Nephron progenitor cell (in vitro differentiated cells): ENCODE measurements at regions not wholly inside any gene's neighbourhood (a gene's known extent, or its start where the extent isn't known, plus 50 kb on each side); places are given as distances from the start of the nearest gene placed in this dataset.

ENCODE experiments used
- DNase-seq: peaks from one replicate; pipeline ENCODE4 v3.0.0; 2021
- H3K27ac Mint-ChIP-seq: 2 replicates; pipeline ENCODE4 v1.8.0; 2021; ENCODE audit warnings: mild to moderate bottlenecking, moderate library complexity, mixed read lengths
- H3K27me3 Mint-ChIP-seq: 2 replicates; pipeline ENCODE4 v1.8.0; 2021; ENCODE audit warnings: mild to moderate bottlenecking, low read depth, mixed read lengths; ENCODE audit not compliant: poor library complexity
- H3K36me3 Mint-ChIP-seq: 2 replicates; pipeline ENCODE4 v1.8.0; 2021; ENCODE audit warnings: low read depth, mixed read lengths
- H3K4me1 Mint-ChIP-seq: 2 replicates; pipeline ENCODE4 v1.8.0; 2021; ENCODE audit warnings: mixed read lengths
- H3K4me3 Mint-ChIP-seq: 2 replicates; pipeline ENCODE4 v1.8.0; 2021; ENCODE audit warnings: mild to moderate bottlenecking, moderate library complexity, mixed read lengths
- H3K9me3 Mint-ChIP-seq: 2 replicates; pipeline ENCODE4 v1.8.0; 2021; ENCODE audit warnings: mild to moderate bottlenecking, moderate library complexity, mixed read lengths
- TF ChIP-seq, protein P1 (sequence below): fragments of 200-600 bp; sonication (generic); IDR thresholded peaks from 2 replicates; pipeline ENCODE4 v1.5.0; 2021; ENCODE audit warnings: antibody characterized with exemption

GRCh38 chr6:77371748-77372147 lies 91.5 kb downstream of the HTR1B start:
- Mint-ChIP-seq H3K4me1 (no peaks in the 10 kb centered on the region), H3K27ac (no peak overlapping the region), H3K36me3 (no peaks in the 10 kb centered on the region), H3K27me3 (peaks cover 3% of the 10 kb centered on the region), H3K9me3 (no peaks in the 10 kb centered on the region), H3K4me3 (no peak overlapping the region)
- DNase-seq, result no peak
- TF ChIP-seq, protein P1, sequence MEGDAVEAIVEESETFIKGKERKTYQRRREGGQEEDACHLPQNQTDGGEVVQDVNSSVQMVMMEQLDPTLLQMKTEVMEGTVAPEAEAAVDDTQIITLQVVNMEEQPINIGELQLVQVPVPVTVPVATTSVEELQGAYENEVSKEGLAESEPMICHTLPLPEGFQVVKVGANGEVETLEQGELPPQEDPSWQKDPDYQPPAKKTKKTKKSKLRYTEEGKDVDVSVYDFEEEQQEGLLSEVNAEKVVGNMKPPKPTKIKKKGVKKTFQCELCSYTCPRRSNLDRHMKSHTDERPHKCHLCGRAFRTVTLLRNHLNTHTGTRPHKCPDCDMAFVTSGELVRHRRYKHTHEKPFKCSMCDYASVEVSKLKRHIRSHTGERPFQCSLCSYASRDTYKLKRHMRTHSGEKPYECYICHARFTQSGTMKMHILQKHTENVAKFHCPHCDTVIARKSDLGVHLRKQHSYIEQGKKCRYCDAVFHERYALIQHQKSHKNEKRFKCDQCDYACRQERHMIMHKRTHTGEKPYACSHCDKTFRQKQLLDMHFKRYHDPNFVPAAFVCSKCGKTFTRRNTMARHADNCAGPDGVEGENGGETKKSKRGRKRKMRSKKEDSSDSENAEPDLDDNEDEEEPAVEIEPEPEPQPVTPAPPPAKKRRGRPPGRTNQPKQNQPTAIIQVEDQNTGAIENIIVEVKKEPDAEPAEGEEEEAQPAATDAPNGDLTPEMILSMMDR, result no peak

DNA sequence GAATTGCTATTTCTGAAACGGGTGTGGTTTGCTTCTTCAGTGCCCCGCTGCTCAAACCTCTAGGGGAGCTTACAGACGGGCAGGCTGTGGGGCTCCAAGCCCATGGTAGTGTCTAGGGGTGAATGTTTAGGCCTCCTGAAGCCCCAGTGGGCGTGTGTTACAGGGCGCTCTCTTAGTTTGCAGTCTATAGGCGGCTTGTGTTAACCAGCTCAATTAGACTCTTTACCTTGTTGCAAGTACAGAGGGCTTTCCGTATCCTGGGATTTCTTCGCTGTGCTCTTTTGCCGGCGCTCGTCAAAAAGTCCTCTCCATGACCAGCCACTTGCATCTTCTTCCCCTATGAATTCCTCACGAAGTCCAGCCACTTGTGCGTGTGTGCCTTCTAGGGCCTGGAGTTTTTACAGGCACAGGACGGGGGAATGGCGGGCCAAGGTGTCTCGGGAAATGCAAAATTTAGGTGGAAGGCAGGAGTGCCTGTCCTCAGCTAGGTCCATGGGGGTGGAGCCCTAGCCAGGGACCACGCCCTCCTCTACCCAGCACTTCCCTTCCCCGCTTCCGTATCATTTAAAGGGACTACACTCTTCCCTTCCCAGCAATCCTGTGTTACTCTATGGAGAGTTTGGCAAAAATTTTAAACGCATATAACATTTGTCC lies 94.5 kb downstream of the HTR1B start:
- H3K36me3 Mint-ChIP-seq, result no peaks in the 10 kb centered on the region
- no peaks in the 10 kb centered on the region for H3K9me3 Mint-ChIP-seq
- peak overlapping the region; percentile 77 for H3K27ac Mint-ChIP-seq
- no peaks in the 10 kb centered on the region for H3K4me1 Mint-ChIP-seq
- TF ChIP-seq, protein P1, result no peak
- peak; percentile 12 for DNase-seq
- peak overlapping the region; percentile 90 for H3K4me3 Mint-ChIP-seq
- peaks cover 3% of the 10 kb centered on the region for H3K27me3 Mint-ChIP-seq

DNA sequence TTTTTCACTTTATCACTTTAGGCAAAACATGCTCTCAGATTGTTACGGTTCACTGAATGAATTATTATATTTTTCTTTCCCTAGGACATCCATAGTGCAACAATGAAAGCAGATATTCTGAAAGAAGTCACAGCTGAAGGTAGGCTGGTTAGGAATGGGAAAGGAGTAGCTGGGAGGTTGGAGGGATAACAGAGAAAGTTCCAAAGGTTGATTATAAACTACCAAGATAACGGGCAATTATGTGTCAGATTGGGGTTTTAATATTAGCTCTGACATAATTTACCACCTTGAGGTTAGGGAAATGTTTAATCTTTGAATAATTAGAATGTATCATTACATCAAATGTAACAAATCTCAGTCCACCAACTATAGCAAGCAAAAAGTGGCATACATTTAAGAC lies 96.5 kb downstream of the HTR1B start:
- H3K9me3 Mint-ChIP-seq, result peaks cover 3% of the 10 kb centered on the region
- H3K4me3 Mint-ChIP-seq, result no peak overlapping the region
- TF ChIP-seq, protein P1, result no peak
- DNase-seq, result no peak
- H3K27ac Mint-ChIP-seq, result no peak overlapping the region
- H3K36me3 Mint-ChIP-seq, result no peaks in the 10 kb centered on the region
- no peaks in the 10 kb centered on the region for H3K4me1 Mint-ChIP-seq
- peaks cover 3% of the 10 kb centered on the region for H3K27me3 Mint-ChIP-seq

DNA sequence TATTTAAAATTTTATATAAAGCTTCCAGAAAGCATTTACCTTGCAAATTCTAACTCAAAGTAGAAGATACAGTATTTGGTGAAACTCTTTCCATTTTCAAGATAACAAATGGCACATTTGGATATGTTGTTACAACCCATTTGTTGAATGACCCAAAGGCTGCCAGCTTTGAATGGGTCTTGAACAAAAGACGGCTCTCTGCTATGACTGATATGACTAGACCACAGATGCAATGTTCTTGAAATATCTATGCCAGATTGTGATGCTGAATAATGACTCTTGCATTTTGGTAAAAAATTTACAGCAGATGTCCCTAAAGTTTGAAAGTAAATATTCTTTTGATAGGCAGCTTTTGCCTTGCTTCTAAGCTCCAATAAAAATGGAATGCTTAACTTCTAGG lies 99.6 kb downstream of the HTR1B start:
- TF ChIP-seq, protein P1, result no peak
- Mint-ChIP-seq H3K9me3 (peaks cover 3% of the 10 kb centered on the region), H3K4me3 (no peak overlapping the region), H3K4me1 (no peaks in the 10 kb centered on the region), H3K36me3 (no peaks in the 10 kb centered on the region), H3K27me3 (no peaks in the 10 kb centered on the region), H3K27ac (no peak overlapping the region)
- DNase-seq, result no peak

DNA sequence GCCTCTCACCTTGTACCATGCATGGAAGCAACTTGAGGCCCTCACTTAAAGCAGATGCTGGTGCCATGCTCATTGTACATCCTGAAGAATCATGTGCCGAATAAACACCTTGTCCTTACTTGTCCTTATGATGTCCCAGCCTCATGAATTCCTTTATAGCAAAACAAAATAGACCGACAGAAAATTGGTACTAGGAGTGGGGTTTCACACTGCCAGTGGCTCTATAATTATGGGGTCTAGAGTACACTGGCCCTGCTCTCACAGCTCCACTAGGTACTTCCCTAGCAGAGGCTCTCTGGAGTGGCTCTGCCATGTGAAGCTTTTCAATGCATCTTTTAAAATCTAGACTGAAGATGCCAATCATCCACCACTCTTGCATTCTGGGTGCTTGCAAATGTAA lies 101.2 kb downstream of the HTR1B start:
- Mint-ChIP-seq H3K4me3 (no peak overlapping the region), H3K27ac (no peak overlapping the region), H3K9me3 (peaks cover 3% of the 10 kb centered on the region), H3K27me3 (no peaks in the 10 kb centered on the region), H3K4me1 (no peaks in the 10 kb centered on the region), H3K36me3 (no peaks in the 10 kb centered on the region)
- DNase-seq, result no peak
- TF ChIP-seq, protein P1, result no peak

- Mint-ChIP-seq H3K4me3 (no peak overlapping the region), H3K27me3 (no peaks in the 10 kb centered on the region), H3K36me3 (no peaks in the 10 kb centered on the region), H3K27ac (no peak overlapping the region), H3K9me3 (peaks cover 3% of the 10 kb centered on the region), H3K4me1 (no peaks in the 10 kb centered on the region)
- TF ChIP-seq, protein P1, result no peak
- DNase-seq, result no peak
These were observed 102.3 kb downstream of the HTR1B start for GRCh38 chr6:77361018-77361417.
